ENCODE measurements at regions not wholly inside any gene's neighbourhood (a gene's known extent, or its start where the extent isn't known, plus 50 kb on each side); places are given as distances from the start of the nearest gene placed in this dataset.

DNA sequence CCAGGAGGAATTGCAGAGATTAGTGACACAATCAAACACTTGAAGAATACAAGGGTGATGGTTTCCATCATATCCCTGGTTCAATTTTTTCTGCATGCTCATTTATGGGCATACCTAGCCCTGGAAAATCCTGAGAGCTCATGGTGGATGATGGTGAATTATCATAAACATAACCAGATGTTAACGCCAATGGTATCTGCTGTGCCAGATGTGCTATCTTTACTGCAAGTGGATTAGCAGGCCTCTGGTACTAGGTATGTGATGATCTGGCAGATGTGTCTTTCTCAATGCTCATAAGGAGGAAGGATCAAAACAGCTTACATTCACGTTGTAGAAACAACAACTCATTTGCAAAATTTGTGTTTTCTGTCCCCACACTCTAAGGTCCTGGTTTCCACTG, 150.5 kb downstream of the FZD1 start:
- no peak for ATAC-seq
- no peak for DNase-seq

DNA sequence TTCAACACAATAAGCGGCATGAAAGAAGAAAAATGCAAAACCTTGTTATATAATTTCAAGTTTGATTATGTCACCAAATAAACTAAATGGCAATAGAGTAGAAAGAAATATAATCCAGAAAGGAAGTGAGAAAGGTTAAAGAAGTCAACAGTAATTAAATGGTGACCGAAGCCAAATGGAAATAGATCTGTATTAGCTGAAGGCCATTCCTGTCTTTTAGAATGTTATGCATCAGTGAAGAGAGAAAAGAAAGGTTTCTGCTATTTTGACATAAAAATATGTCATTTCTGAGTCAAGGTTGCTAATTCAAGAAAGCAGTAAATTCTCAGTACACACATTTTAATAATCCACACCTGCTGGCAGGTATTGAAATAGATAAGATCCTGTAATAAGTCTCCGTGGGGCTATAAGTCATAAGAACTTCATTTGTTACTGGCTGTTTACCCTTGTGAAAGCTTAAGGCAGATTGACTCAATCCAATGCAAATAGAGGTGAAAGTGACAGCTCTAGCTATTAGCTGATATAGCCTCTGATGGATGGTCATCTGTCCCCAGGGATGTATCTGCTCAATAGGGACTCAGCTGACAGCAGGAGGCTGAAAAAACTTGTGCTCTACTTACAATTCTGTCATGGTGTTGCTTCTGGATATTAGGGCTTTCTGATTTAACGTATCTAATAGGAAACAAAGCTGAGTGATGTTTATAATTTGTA, 152.1 kb downstream of the FZD1 start:
- Histone ChIP-seq H3K4me3 (no peak overlapping the region), H3K36me3 (no peaks in the 10 kb centered on the region), H3K27ac (no peak overlapping the region), H3K9me3 (no peaks in the 10 kb centered on the region), H3K4me1 (no peaks in the 10 kb centered on the region), H3K27me3 (no peaks in the 10 kb centered on the region)
- WGBS, 4 donors, result 89 to 92% (median 90%) methylated on average over 4 of the region's 4 CpGs
- no peak for ATAC-seq
- DNase-seq, result no peak
- intact Hi-C loops (cut with DNase I), result no loop called here
- TF ChIP-seq, protein P1, sequence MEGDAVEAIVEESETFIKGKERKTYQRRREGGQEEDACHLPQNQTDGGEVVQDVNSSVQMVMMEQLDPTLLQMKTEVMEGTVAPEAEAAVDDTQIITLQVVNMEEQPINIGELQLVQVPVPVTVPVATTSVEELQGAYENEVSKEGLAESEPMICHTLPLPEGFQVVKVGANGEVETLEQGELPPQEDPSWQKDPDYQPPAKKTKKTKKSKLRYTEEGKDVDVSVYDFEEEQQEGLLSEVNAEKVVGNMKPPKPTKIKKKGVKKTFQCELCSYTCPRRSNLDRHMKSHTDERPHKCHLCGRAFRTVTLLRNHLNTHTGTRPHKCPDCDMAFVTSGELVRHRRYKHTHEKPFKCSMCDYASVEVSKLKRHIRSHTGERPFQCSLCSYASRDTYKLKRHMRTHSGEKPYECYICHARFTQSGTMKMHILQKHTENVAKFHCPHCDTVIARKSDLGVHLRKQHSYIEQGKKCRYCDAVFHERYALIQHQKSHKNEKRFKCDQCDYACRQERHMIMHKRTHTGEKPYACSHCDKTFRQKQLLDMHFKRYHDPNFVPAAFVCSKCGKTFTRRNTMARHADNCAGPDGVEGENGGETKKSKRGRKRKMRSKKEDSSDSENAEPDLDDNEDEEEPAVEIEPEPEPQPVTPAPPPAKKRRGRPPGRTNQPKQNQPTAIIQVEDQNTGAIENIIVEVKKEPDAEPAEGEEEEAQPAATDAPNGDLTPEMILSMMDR (IDR thresholded peaks at IDR 0.05), result no peak
- no peak for TF ChIP-seq POLR2A (IDR thresholded peaks at IDR 0.05)

More for the DNA sequence above, 150.5 kb downstream of the FZD1 start:
- intact Hi-C loops (cut with DNase I), result no loop called here
- H3K36me3 ChIP-seq, result no peaks in the 10 kb centered on the region
- TF ChIP-seq, protein P1 (IDR thresholded peaks at IDR 0.05), result no peak
- TF ChIP-seq POLR2A (IDR thresholded peaks at IDR 0.05), result no peak
- no peak overlapping the region for H3K4me3 ChIP-seq
- H3K27ac ChIP-seq, result no peak overlapping the region
- 50 to 91% (median 69%) methylated on average over 2 of the region's 2 CpGs for WGBS, 4 donors
- no peaks in the 10 kb centered on the region for H3K9me3 ChIP-seq
- peaks cover 0 to 2% (median 0%) of the 10 kb centered on the region in 12 donors for H3K4me1 ChIP-seq
- H3K27me3 ChIP-seq, result no peaks in the 10 kb centered on the region

DNA sequence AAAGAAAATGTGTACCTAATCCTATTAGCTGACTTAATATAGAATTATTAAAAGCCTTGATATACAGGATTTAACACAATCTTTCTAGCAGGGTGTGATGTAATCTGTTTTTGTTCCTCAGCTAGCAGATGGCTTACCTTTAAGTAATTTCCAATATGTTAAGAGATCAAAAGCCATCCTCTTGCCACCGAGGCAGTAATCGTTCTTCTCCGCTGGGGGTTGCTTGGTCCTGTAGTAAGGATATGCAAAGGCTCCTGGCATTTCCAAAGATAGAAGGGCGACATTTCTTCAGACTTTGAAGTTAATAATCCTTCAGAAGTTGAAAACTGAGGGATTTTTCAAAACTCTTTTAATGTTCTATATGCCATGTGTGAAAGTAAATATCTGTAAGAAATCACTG, 156.4 kb downstream of the FZD1 start:
- 75 to 83% (median 80%) methylated on average over 4 of the region's 4 CpGs for WGBS, 4 donors
- Histone ChIP-seq H3K27me3 (no peaks in the 10 kb centered on the region), H3K27ac (no peak overlapping the region), H3K4me1 (no peaks in the 10 kb centered on the region), H3K9me3 (no peaks in the 10 kb centered on the region), H3K4me3 (no peak overlapping the region), H3K36me3 (no peaks in the 10 kb centered on the region)
- intact Hi-C loops (cut with DNase I), result no loop called here
- ATAC-seq (no peak), DNase-seq (no peak)
- TF ChIP-seq, protein P1 (IDR thresholded peaks at IDR 0.05), result no peak
- no peak for TF ChIP-seq POLR2A (IDR thresholded peaks at IDR 0.05)

DNA sequence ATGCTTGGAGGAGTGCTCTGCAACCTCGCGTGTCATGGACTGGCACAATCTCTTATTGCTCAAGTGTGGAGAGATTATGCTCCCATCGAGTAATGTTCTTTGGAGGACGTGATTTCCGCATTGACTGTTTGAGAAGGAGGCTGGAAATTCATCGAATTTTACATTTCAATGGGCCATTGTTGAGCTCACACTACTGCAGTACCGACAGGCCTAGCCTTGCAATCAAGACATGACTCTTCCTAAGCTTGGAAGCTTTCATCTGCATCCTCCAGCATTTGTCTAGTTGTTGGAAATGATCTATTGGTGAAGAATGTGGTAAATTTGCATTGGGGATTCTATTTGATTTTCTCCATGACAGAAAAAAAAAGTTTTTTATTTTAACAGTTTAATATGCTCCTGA, 156.8 kb downstream of the FZD1 start:
- H3K9me3 ChIP-seq, result no peaks in the 10 kb centered on the region
- no peak overlapping the region for H3K4me3 ChIP-seq
- WGBS, 4 donors, result 86 to 93% (median 88%) methylated on average over 7 of the region's 7 CpGs
- ATAC-seq, result no peak
- TF ChIP-seq, protein P1 (IDR thresholded peaks at IDR 0.05), result no peak
- no peak for TF ChIP-seq POLR2A (IDR thresholded peaks at IDR 0.05)
- intact Hi-C loops (cut with DNase I), result no loop called here
- no peak for DNase-seq
- no peaks in the 10 kb centered on the region for H3K27me3 ChIP-seq
- no peaks in the 10 kb centered on the region for H3K36me3 ChIP-seq
- H3K4me1 ChIP-seq, result no peaks in the 10 kb centered on the region
- H3K27ac ChIP-seq, result no peak overlapping the region
